Psoas muscle (tissue), 7 donors: ENCODE measurements at regions not wholly inside any gene's neighbourhood (a gene's known extent, or its start where the extent isn't known, plus 50 kb on each side); places are given as distances from the start of the nearest gene placed in this dataset.
"Not testable (repeated sequence)": the region's sequence is repeated elsewhere in the genome, so short reads cannot be mapped to it uniquely, and the experiment has no call there.

ENCODE experiments used
- ATAC-seq, 4 donors: fragments of 200-7000 bp; cut with Tn5 transposase; one replicate each; pipeline ENCODE4 v1.9.1; 2020; ENCODE audit warnings: moderate library complexity in 3 of 4, mild to moderate bottlenecking in 2 of 4
- DNase-seq, 2 donors: peaks; one replicate each; pipeline ENCODE4 v3.0.0-alpha.2; 2020
- H3K27ac ChIP-seq: fragments of 200-600 bp; one replicate; pipeline ENCODE4 v1.8.0; 2022
- H3K27me3 ChIP-seq, 3 donors: fragments of 200-600 bp in 1 of 3; one replicate each; pipeline versions ENCODE4 v1.6.1 to v1.8.0; 2013 to 2022; ENCODE audit warnings: low read length in 2 of 3, mild to moderate bottlenecking in 2 of 3, moderate library complexity in 1 of 3; ENCODE audit not compliant: insufficient read depth in 3 of 3
- H3K36me3 ChIP-seq, 2 donors: fragments of 200-600 bp in 1 of 2; one replicate each; pipeline versions ENCODE4 v1.6.1 to v1.8.0; 2013 to 2022; ENCODE audit warnings: low read depth in 1 of 2, mild to moderate bottlenecking in 1 of 2, moderate library complexity in 1 of 2; ENCODE audit not compliant: insufficient read depth in 1 of 2
- H3K4me1 ChIP-seq: fragments of 200-600 bp; one replicate; pipeline ENCODE4 v1.8.0; 2022
- H3K4me3 ChIP-seq: fragments of 200-600 bp; one replicate; pipeline ENCODE4 v1.8.0; 2022; ENCODE audit warnings: mild to moderate bottlenecking
- H3K9me3 ChIP-seq: fragments of 200-600 bp; one replicate; pipeline ENCODE4 v1.8.0; 2022
- WGBS, 3 donors: extraction: QIAGEN DNeasy Blood & Tissue Kit; methylation state at CpG; one replicate each; pipeline versions ENCODE4 v1.1.6 to v1.1.7; 2013; 5-methylcytosine and 5-hydroxymethylcytosine counted together
- intact Hi-C, 2 donors: fragments of 100-400 bp; cut with DNase I; formaldehyde crosslinking; loops; one replicate each; pipeline versions ENCODE4 v1.11.0 to v1.14.2; 2022
- donor health status: healthy with polysubstance abuse.
- donor health status: DM: no; HTN: no; CAD: no; lungs with moderate emphysema.
- donor health status: Bipolar disorder and iron deficiency.
- donor health status: healthy.
- donor health status: DM: yes; HTN: yes; CAD: no.
- donor health status: DM: no; HTN: no; CAD: no.
- donor health status: DM: yes; HTN: yes; CAD: no.

- H3K4me3 ChIP-seq, intact Hi-C loops, H3K27me3 ChIP-seq, ATAC-seq, H3K27ac ChIP-seq, DNase-seq, H3K9me3 ChIP-seq, H3K36me3 ChIP-seq, H3K4me1 ChIP-seq: not testable (repeated sequence)
- no CpG with 5 or more reads among the region's 2 CpGs for WGBS, 3 donors
Measured at GRCh38 chr15:32506787-32507186, 51.4 kb upstream of the GOLGA8O start.

- H3K36me3 ChIP-seq, DNase-seq, ATAC-seq, H3K27ac ChIP-seq, H3K4me3 ChIP-seq, intact Hi-C loops, H3K27me3 ChIP-seq, H3K9me3 ChIP-seq, H3K4me1 ChIP-seq: not testable (repeated sequence)
- WGBS, 3 donors, result no CpG with 5 or more reads among the region's 4 CpGs
Measured at GRCh38 chr15:32505633-32506032, 50.2 kb upstream of the GOLGA8O start.
